AG09309 (cell line): ENCODE measurements at regions not wholly inside any gene's neighbourhood (a gene's known extent, or its start where the extent isn't known, plus 50 kb on each side); places are given as distances from the start of the nearest gene placed in this dataset.

Experiments used
- DNase-seq: peaks from one replicate; pipeline ENCODE4 v3.0.0-alpha.2; 2010; ENCODE audit warnings: low read depth
- H3K4me3 ChIP-seq: 2 replicates; pipeline ENCODE4 v1.5.1; 2011; ENCODE audit warnings: mild to moderate bottlenecking, low read depth, low read length, moderate library complexity; ENCODE audit not compliant: control insufficient read depth
- CTCF ChIP-seq: IDR thresholded peaks from 2 replicates; pipeline ENCODE4 v1.5.1; 2011; ENCODE audit warnings: mild to moderate bottlenecking, low read depth, low read length, inconsistent platforms; ENCODE audit not compliant: insufficient read depth, control insufficient read depth; ENCODE audit errors: missing control alignments

DNA sequence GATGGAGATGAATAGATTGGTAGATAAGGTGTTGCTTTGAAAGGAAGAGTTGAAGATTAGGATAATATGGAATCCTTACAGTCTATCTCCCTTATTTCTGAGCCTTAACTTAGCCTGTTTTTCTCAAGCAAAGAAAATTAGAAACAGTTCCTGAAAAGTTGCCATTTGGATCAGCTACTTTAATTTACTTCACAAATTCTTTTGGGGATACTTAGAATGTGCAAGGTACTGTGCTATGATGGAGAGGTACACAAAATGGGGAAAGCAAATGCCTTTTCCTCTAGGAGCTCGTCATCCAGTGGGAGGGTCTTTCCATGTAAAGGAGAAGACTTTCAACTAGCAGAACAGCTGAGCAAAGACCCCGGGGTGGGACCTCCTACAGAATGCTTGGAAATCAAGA, 51.1 kb upstream of the SMARCA2 start:
- DNase-seq = no peak
- H3K4me3 ChIP-seq = no peak overlapping the region
- no peak for TF ChIP-seq CTCF
